Stimulated activated CD4-positive, alpha-beta T cell treated with anti-CD3 and anti-CD28 coated beads, Interleukin-4, amount 100 ng/mL, for 24 hours (primary cell): ENCODE measurements at regions not wholly inside any gene's neighbourhood (a gene's known extent, or its start where the extent isn't known, plus 50 kb on each side); places are given as distances from the start of the nearest gene placed in this dataset.
"Not testable (repeated sequence)": the region's sequence is repeated elsewhere in the genome, so short reads cannot be mapped to it uniquely, and the experiment has no call there.

Experiments used
- DNase-seq: peaks from one replicate; pipeline ENCODE4 v3.0.0-alpha.2; 2020

DNA sequence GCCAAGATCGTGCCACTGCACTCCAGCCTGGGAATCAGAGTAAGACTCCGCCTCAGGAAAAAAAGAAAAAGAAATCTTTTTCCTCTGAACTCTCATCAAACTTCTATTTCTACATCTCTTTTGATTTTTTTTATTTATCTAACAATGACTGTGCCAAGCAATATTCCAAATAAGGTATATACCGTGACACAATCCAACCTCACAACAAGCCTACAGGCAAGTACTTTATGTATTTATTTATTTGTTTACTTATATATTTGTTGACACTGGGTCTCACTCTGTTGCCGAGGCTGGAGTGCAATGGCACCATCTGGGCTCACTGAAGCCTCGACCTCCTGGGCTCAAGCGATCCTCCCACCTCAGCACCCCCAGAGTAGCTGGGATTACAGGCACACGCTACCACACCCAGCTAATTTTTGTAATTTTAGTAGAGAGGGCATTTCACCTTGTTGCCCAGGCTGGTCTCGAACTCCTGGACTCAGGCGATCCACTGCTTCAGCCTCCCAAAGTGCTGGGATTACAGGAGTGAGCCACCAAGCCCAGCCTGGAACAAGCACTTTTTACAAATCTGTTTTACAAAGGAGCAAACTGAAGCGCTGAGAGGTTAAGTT is 94.9 kb upstream of the CHD2 start:
- no peak for DNase-seq

DNA sequence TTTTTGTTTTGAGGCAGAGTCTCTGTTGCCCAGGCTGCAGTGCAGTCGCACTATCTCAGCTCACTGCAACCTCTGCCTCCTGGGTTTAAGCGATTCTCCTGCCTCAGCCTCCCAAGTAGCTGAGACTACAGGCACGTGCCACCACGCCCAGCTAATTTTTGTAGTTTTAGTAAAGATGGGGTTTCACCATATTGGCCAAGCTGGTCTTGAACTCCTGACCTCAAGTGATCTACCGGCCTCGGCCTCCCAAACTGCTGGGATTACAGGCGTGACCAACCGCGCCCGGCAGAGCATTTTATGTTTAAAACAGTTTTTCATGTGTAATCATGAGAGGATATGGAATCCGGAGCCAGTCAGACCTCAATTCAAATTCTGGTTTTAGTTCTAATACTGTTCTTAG is 94.0 kb upstream of the CHD2 start:
- not testable (repeated sequence) for DNase-seq

DNA sequence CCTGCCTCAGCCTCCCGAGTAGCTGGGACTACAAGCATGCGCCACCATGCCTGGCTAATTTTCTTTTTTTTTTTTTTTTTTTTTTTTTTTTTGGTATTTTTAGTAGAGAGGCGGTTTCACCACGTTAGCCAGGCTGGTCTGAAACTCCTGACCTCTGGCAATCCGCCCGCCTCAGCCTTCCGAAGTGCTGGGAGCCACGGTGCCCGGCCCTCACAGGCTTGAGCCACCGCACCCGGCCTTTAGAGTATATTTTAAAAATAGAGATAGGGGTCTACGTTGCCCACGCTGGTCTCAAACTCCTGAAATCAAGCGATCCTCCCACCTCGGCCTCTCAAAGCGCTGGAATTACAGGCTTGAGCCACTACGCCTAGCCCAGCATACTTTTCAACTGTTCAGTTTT is 93.4 kb upstream of the CHD2 start:
- no peak for DNase-seq

DNA sequence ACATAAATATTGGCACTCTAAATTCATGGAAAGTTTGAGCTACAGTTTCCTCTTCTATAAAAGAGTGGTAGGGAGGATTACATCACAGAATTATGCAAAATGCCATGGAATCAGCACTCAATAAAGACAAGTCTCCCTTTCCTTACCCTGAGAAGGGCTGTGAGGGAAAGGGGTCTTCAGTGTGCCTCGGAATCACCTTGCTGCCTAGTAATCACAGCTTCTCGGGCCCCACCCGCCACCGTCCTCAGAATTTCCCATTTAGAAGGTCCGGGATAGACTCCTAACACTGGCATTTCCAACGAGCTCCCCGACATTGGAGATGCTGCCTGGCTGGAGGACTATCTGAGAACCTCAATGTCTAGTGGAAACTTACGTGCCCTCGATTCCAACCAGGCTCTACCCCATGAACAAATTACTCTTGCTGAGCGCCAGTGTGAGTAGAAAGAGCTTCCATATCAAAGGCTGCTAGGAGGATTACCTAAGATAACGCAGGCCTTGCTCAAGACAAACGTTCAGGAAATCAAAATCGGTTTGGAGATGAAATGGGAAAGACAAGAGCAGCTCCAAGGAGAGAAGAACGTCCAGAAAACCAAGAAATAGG is 92.1 kb upstream of the CHD2 start:
- DNase-seq = peak; percentile 28

DNA sequence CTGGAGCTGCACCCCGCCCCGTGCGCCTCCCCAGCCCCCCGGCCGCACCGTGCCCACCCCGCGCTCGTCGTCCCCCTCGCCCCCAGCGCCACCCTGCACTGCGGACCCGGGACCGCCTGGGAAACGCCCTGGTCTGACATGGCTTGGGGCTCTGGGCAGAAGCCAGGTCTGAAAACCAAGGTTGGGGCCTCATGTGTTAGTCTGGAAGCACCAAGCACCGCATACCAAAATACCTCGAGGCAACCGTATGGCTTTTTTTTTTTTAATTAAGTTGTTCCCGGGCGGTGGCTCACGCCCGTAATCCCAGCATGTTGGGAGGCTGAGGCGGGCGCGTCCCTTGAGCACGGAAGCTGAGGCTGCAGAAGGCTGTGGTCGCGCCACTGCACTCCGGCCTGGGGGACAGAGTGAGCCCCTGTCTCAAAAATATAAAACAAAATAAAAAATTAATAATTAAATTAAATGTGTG is 91.5 kb upstream of the CHD2 start:
- DNase-seq = no peak

DNA sequence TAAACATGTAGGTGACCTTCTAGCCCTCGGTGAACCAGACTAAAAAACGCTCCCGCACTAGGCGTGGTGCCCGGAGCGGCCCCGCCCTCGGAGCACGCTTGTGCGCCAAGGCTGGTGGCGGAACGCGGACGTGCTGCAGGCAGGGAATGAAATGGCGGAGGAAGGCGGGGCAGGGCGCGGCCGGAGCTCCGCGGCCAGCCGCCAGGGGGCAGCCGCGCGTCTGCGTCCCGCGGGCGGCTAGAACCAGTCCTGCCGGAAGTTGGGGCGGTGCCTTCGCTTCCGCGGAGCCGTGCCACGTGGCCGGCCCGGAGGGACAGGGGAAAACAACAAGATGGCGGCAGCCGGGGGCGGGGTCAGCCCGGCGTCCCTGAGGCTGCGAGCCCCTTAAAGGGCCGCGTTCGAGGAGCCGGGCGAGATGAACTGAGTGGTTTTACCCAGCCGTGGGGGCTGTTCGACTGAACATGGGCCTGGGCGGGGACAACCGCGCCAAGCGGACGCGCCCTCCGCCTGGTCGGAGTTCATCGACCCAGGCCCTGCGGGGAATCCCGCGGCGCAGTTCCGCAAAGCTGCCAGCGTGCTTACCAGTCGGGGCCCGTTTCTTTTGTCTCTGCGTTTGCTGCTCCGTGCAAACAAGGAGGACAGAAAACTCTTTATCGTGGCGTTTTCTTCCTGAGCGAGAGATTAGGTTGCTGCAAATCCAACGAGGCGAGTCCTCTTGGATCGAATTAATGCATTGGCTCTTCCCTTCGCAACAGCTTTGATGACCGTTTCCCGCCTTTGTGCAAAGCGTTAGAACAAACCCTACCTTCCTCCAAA is 90.9 kb upstream of the CHD2 start:
- peak; percentile 98 for DNase-seq

DNA sequence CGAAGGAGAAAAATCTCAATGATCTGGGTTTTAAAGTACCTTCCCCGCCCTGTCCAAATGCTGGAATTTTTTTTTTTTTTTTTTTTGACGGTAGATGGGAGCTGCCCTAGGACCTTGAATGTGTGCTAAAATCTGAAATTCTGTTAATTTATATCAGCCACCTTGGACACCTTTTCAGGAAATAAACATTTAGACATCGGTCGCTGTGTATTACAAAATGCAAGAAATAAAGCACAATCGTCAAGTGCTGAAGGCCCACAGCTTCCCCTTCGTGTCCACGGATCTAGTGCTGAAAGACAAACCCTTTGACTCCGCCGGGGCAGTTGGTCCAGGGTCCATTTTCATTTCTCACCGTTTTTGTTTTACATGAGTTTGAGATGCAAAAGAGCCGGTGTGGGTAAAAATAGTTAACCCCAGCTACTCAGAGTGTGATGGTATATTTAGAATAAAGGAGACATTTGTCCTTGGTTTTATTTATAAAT is 90.2 kb upstream of the CHD2 start:
- peak; percentile 47 for DNase-seq

DNA sequence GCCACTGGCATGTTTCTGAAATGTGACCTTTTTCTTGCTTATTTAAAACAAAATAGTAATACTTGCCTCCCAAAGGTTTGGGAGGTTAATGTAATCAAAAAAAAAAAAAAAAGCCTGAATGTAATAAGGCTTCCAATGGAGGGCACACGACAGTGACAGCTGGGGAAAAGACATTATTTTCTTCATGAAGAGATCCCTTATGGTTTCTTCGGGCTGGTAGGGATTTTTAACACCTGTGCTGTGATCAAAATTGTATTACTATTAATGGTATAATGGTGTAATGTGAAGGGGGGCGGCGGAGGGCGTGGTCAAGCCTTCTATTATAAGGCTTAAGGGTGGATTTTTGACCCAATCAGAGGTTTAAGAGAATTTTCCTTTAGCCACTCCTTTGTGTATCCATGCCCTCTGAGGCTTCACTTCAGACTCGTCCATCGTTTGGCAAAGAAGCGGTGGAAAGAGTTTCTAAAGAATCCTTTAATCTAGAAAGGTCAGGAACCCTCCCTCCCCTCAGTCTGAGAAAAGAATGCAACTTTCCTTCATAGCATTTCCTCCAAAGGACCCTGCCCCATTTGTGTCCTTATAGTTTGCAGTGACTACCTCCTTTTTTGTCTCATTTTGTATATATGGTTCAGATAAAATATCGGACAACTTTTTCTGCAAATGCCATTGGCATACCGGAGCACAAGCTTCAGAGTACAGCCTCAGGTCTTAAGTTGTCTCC is 89.5 kb upstream of the CHD2 start:
- peak; percentile 48 for DNase-seq

DNA sequence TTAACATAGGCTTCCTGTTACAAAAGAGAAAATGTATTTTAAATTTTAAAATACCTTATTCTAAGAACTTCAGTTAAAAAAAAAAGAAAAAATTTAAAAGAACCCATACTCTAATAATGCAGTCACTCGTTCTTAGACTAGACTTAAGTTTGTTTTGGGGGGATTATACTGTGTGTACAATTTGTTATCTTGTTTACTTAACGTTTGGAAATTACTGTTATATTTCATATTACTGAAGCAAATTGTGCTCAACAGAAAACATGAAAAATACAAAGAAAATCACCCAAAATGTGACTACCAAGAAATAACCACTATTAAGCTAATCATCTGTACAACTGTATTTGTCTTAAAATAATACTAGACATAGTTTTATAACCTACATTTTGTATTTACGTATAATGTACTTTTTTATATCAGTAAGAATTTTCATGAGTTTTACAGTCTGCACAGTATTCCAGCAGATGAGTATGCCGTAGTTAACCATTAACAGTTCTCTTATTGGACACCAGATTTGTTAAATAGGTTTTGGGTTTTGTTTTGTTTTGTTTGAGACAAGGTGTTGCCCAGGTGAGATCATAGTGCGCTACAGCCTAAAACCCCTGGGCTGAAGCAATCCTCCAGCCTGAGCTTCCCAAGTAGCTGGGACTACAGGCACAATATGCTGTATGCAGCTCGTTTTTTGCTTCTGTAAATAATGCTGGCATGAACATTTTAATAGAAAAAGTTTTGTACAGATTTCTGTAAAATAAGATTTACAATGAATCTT is 88.8 kb upstream of the CHD2 start:
- no peak for DNase-seq

DNA sequence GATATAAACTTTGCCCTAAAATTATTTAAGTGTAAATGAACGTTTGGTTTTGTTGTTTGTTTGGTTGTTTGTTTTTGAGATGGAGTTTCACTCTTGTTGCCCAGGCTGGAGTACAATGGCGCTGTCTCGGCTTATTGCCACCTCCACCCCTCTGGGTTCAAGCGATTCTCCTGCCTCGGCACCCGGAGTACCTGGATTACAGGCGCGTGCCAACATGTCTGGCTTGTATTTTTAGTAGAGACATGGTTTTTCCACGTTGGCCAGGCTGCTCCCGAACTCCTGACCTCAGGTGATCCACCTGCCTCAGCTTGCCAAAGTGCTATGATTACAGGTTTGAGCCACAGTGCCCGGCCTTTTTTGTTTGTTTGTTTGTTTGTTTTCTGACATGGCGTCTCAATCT is 87.9 kb upstream of the CHD2 start:
- DNase-seq = no peak

DNA sequence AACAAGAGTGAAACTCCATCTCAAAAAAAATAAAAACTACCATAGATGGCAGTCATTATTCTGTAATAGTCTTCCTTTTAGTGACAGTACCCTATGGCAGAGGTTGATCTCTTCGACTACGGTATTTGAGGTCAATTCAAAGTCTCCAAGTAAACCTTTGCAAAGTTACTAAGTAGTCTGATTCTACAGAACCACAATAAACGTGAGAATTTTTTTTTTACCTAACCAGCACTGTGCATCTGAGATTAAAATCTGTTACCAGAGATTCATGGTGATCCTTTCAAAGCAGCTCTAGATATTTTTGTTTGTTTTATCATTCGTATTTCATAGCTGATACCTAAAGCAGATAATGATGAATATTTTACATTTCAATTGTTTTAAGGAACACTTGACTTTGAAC is 86.6 kb upstream of the CHD2 start:
- no peak for DNase-seq

DNA sequence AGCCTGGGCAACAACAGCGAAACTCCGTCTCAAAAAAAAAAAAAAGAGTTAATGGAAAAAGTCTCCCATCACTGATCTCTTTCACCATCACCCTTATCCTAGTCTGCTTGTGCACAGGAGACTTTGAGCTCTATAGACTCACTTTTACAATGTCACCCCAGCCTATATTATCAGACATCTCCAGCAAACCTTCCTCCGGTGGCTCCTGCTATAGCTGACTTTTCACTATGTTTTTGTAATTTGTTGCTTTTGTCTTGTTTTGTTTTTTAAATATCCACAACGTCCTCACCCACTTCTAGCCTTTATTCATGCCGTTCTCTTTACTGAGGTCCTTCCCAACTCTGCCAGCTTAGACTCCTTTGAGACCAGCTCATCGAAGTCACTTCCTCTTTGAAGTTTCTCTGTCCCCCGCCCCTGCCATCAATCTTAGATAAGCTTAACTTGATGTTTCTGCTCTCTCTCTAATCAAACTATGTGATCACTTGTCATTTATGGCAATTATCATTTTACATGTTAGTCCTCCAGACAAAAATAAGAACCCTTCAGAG is 82.7 kb upstream of the CHD2 start:
- DNase-seq = no peak

DNA sequence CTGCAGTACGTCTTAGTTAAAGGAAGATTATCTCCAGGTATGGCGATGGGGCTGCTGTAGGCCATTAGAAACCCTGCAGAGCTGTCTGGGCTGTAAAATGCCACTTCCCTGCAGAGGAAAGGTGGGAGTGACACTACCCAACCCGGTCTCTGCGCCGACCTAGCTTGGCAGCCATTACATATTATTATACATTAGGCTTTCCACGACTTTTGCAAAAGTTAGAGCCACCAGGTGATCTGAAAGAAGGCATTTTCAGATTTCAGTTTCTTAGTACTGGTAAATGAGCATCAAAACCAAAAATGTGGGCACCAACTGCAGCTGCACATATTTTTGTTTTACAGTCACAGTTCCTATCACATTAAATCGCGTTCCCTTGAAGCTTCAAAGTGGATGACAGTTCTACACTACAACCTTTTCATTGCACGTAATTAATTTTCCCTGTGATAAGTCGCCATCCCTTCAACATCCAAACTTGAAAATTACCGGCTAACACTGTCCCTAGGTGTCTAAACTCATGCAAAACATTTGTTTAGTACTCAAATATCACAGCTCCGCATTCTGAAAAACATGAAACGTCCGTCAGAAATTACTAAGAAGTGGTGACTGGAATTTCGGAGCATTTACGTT is 81.4 kb upstream of the CHD2 start:
- peak; percentile 19 for DNase-seq

DNA sequence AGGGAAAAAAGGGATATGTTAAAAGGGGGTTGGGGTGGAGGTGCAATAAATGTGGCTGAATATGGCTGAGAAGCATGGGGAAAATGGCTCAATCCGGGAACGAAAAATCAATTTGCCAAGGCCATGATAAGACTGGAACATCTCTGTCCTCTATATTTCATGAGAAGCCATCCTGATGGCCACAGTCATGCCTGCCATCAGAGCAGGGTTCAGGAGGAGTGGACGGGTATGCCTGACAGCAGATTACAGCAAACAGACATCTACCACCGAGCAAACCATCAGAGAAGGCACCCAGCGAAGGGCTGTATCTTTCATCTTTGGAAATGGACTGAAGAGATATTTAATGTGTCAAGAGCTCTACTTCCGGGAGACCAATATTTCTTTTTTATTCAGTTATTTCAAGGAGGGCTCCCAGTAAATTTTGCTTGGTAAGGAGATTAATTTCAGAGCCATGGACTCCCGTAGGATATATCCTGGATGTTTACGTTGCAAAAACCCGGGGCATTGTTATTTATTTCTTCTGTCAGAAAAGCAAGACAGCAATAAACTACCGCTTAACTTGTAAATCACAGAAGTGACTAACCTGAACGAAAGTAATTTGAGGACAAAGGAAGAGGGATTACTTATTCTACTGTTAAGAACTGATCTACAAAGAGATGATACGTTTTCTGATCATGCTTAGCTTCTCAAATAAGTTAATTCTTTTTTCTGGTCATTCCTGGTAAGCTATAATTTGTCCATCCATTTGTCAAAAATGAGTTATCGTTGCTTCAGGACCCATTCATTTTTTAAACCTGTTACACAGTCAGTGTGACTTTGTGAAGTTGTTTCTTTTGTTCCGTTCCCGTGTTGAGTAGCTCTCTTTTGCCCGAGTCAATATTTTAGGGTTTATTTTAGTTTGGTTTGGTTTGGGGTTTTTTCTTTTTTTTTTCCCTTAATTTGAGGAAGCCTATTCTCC is 80.6 kb upstream of the CHD2 start:
- DNase-seq = no peak

DNA sequence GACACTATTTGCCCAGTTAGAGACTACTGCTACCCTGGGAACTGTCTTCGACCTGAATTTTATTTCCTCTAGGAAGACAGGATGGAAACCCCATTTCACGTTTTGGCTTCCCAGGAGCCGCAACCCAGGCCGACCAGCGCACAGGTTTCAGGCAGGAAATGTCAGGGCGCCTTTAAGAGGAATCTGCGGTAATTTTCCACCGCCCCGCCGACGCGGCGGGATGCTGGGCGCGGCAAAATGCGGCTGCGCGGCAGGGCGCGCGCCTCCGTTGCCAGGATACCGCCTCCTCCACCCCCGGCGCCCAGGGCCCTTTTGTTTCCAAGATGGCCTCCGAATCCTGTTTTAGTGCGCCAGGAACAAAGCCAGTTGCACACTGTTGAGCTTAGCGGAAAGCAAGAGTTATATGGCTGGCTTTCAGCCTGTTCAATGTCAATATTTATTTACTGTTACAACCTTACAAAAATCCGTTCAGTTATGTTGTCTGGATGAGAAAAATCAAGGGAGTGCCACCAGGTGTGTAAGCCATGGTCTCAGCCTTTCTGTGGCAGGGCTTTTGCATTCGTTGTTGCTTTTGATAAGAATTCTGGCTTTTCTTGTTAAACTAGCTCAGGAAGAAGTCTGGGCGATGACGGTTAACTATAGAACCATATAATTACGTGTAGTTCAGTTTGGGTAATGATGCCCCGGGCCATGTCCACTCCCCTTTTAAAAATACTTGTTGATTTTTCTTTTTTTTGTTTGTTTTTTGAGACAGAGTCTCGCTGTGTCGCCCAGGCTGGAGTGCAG is 79.7 kb upstream of the CHD2 start:
- peak; percentile 87 for DNase-seq

DNA sequence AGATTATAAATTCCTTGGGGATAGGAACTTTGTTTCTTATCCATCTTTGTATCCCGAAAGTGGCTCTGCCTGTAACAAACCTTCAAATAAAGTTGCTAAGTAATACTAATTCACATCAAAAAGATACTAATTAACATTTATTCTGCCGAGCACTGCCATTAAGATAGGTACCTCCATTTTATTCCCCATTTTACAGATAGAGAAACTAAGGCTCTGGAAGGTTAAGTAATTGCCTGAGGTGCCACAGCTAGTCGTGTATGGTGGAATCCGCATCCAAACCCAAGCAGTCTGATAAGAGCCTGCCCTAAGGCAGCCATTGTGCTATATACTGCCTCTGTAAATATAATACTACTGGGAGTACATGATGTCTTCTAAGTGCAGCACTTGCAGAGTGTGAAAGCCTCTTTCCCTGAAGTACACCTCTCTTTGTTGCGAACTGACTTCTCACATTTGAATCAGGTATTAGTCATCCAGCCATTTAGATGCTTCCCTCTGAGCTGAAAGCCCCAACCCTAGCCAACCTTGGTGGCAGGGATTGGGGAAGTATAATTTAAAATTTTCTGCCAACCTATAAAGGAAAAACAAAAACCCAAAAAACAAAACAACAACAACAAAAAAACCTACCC is 78.5 kb upstream of the CHD2 start:
- DNase-seq = peak; percentile 24

DNA sequence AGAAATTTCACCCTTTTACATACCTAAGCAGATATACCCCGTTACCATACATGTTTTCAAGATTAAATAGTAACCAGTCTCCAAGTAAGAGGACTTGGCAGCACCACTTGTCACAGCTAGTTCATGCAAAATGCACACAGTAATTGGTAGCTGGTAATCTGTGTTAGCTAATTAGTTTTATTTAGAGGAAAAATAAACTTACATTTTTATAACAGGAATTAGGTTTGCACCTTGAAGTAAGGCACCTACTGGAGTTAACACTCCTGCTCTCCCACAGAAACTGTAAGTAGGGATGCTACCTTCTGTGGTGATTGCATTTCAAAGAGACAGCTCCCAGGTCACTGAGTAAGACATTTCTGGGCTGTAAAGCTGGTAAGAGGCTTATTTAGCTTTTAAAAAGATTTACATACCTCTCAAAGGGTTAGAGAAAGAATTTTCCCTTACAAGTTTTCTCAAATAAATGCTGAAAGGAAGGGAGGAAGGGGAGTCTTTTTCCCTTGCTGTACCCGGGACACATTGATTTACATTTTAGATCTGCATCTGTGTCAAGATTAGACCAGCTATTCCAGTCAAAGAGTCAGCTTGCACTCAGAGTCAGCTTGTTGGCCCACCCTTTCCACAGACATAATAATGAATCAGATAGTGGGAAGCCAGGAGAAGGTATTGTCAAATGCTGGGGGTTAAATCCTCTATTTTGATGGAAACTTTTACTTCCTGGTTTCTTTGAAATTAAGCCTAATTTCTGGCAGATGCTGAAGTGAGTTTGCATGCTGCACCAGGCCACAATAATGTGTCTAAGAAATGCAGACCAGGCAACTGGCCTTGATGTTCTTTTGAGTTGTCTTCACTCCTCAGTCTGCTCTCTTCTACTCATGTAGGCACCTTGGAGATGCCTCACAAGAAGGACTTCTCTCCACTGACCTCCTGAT is 77.6 kb upstream of the CHD2 start:
- no peak for DNase-seq

DNA sequence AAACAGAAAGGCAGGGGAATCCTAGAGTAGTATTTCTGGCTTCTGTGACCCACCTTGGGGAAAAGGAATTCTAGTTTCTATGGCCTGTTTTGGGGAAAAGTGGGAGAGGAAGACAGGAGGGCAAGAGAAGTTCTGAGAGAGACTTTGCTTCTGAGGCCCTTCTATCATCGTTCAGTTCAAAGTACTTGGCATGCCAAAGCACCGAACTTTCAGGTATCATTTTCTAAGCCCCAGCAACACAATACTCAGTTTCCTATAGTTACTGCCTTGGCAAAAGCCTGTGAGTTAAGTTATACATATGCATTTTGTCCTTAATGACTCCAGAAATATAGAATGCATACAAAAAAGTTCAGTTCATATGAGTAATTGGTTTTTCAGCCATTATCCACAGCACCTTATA is 74.1 kb upstream of the CHD2 start:
- no peak for DNase-seq
